ENCODE measurements at regions not wholly inside any gene's neighbourhood (a gene's known extent, or its start where the extent isn't known, plus 50 kb on each side); places are given as distances from the start of the nearest gene placed in this dataset.
A peak's percentile ranks its signal among the peaks of the same experiment; 100 is the strongest.

- Histone ChIP-seq H3K4me1 (ENCODE audit: control insufficient read depth, insufficient read depth, low read length) (no peaks in the 10 kb centered on the region), H3K4me3 (no peak overlapping the region), H3K9ac (ENCODE audit: control insufficient read depth, insufficient read depth, low read length) (no peak overlapping the region), H3K79me2 (ENCODE audit: control insufficient read depth, insufficient read depth, low read length) (no peaks in the 10 kb centered on the region), H3K27ac (ENCODE audit: control insufficient read depth, insufficient read depth) (no peak overlapping the region), H2AFZ (ENCODE audit: control insufficient read depth, low read depth, low read length) (no peak overlapping the region), H3K4me2 (ENCODE audit: control insufficient read depth, insufficient read depth) (no peak overlapping the region), H3K27me3 (replicated peaks in 1 of 2; ENCODE audit: control insufficient read depth in 2 of 2, insufficient read depth in 2 of 2, low read length in 1 of 2) (no peaks in the 10 kb centered on the region), H3K9me3 (replicated peaks; ENCODE audit: control insufficient read depth, insufficient read depth, low read length) (no peaks in the 10 kb centered on the region), H3K36me3 (ENCODE audit: control insufficient read depth in 2 of 2, insufficient read depth in 2 of 2, low read length in 1 of 2) (no peaks in the 10 kb centered on the region), H4K20me1 (ENCODE audit: control insufficient read depth, insufficient read depth) (no peaks in the 10 kb centered on the region)
- ChIA-PET RAD21 (ENCODE audit: unreplicated experiment) (no interaction called here), CTCF (no interaction called here), SMC1A (ENCODE audit: uncharacterized antibody, unreplicated experiment) (interaction anchor here (0.7 to 1.5 kb wide), 2 partner anchors 80 to 294 kb away, joined by 3 read pairs; no protein-coding TSS in a partner anchor), POLR2A (no interaction called here)
- DNase-seq (ENCODE audit: low read depth, low spot score) (no peak), FAIRE-seq (no peak), ATAC-seq (peak; percentile 55)
- in situ Hi-C loops (cut with MboI) (no loop called here), intact Hi-C loops (cut with micrococcal nuclease; ENCODE audit: unreplicated experiment) (no loop called here)
- 0% methylated on average over 2 of the region's 2 CpGs for WGBS (ENCODE audit: insufficient coverage, insufficient replicate concordance, low lambda C conversion rate, missing lambda C conversion rate)
- BruUV-seq (replicated peaks), result no TSS peak
- no peak for TF ChIP-seq USF2 (IDR thresholded peaks at IDR 0.05; ENCODE audit: borderline replicate concordance, low read depth, low read length)
- no peak for TF ChIP-seq POU2F2 (IDR thresholded peaks at IDR 0.05; ENCODE audit: borderline replicate concordance, low read depth, low read length)
- no peak for TF ChIP-seq WRNIP1 (IDR thresholded peaks at IDR 0.05; ENCODE audit: borderline replicate concordance, low read depth, low read length)
- TF ChIP-seq SPI1 (IDR thresholded peaks at IDR 0.05; ENCODE audit: borderline replicate concordance, insufficient read depth, low read depth, low read length), result no peak
- no peak for TF ChIP-seq RELB (IDR thresholded peaks at IDR 0.05; ENCODE audit: low read depth)
- TF ChIP-seq, protein P1, sequence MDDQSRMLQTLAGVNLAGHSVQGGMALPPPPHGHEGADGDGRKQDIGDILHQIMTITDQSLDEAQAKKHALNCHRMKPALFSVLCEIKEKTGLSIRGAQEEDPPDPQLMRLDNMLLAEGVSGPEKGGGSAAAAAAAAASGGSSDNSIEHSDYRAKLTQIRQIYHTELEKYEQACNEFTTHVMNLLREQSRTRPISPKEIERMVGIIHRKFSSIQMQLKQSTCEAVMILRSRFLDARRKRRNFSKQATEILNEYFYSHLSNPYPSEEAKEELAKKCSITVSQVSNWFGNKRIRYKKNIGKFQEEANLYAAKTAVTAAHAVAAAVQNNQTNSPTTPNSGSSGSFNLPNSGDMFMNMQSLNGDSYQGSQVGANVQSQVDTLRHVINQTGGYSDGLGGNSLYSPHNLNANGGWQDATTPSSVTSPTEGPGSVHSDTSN (IDR thresholded peaks at IDR 0.05; ENCODE audit: insufficient replicate concordance, low read depth, low read length), result no peak
- TF ChIP-seq EZH2 (IDR thresholded peaks at IDR 0.05; ENCODE audit: borderline replicate concordance, control insufficient read depth, low read depth, low read length), result no peak
These were observed 188.8 kb upstream of the SMIM30 start for GRCh38 chr7:113307147-113307546.
